ENCODE measurements at regions not wholly inside any gene's neighbourhood (a gene's known extent, or its start where the extent isn't known, plus 50 kb on each side); places are given as distances from the start of the nearest gene placed in this dataset.
"Not testable (repeated sequence)": the region's sequence is repeated elsewhere in the genome, so short reads cannot be mapped to it uniquely, and the experiment has no call there.

DNA sequence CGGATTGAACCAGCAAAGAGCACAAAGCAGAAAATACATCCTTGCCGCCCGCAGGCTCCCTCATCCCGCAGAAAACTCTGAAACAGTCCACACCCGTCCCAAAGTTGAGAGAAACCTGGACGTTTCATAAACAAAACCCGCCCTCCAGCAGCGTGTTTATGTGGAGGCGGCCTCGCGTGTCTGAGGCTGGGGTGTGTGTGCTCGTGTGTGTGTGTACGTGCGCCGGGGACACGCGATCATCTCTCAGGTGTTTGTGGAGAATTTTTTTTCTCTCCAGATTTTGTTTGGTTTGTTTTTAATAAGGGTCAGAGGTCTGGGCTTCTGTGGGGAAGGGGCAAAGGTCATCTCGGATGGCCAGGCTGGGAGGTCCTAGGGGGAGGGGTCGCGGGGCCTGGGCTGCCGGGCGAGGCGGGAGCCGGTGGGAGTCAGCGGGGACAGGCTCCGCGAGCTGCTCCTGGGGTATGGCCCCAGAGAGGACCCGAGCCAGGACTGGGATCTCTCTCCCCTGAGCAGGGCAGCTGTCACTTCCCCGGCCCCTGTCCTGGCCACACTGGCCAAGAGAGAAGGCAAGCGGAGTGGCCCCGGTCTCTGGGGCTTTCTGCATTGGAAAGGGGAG is 206.4 kb downstream of the C9orf50 start:
- no peaks in the 10 kb centered on the region for H3K36me3 ChIP-seq (replicated peaks; ENCODE audit: control insufficient read depth, insufficient read depth, low read length)
- peak; percentile 86 for DNase-seq
- H3K27me3 ChIP-seq (ENCODE audit: control insufficient read depth, insufficient read depth, low read length), result no peaks in the 10 kb centered on the region; the same call in 1 of the 2 replicates
- H3K4me3 ChIP-seq (ENCODE audit: insufficient read depth, low read depth, low read length), result peak overlapping the region; percentile 50

DNA sequence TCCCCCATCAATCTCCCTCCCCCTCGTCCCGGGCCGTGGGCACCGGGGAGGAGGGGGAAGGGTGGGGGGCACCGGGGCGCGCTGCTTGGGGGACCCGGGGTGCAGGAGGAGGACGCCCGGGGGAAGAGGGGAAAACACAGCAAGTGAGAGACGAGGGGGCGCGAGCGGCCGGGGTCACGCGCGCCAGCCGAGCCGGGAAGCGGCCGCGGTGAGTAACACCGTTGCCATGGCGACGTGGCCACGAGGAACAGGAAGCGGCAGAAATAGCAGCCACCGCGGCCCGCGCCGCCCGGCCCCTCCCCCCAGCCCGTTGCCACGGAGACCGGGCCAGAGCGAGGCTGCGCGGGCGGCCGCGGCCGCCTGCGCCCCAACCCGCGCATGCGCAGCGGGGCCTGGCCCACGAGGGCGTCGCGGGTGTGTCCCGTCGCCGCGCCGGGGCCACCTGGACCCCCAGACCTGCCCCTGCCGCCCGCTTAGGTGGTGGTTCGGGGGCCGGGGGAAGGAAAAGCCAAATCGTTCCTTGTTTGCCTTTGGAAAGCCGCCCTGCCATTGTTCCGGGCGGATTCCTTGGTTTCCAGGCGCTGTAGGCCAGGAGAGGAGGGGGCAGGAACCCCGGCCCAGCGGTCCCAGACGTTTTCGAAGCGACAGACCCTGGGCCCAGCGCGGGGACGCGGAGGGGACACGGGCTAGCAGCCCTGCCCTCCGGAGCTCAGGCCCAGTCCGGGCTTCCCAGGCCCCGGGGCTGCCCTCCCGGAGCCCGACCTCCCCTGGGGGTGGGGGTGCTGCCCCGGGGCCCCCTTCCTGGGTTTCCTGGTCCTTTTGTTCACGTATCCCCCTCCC is 207.1 kb downstream of the C9orf50 start:
- Histone ChIP-seq H3K4me3 (ENCODE audit: insufficient read depth, low read depth, low read length) (peak overlapping the region; percentile 50), H3K36me3 (replicated peaks; ENCODE audit: control insufficient read depth, insufficient read depth, low read length) (no peaks in the 10 kb centered on the region), H3K27me3 (ENCODE audit: control insufficient read depth, insufficient read depth, low read length) (no peaks in the 10 kb centered on the region; the same call in 1 of the 2 replicates)
- peak; percentile 99 for DNase-seq

DNA sequence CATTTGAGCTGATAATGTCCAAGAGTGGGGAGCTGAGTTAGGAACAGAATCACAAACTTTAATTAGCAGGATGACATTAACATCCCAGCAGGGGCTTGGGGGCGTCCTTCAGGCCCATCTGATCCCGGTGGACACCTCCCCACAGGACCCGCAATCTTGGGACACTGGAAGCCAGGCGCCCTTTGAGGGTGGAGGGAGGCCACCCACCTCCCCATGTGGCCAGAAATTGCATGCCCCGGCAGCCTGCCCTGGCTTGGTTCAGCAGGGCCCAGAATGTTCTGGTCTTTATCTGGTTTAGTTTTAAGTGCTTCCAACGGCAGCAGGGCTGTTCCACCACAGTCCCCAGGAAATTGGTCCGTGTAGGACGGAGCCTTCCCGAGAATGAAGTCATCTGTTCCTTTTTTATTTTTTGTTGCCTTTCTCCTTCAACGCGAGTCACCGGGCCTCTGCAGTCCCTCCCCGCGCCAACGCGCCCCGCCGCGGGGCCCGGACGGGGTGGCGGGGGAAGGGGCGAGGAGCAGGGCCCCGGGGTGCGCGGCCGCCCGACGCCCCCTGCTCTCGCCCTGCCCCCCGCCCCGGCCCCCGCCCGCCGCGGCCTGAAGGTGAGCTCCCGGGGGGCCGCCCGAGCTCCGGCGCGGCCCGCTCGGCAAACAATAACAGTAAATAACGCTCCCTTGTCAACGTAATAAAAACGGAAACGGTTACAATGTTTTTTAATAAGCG is 207.9 kb downstream of the C9orf50 start:
- Histone ChIP-seq H3K27me3 (ENCODE audit: control insufficient read depth, insufficient read depth, low read length) (no peaks in the 10 kb centered on the region; the same call in 1 of the 2 replicates), H3K4me3 (ENCODE audit: insufficient read depth, low read depth, low read length) (peak overlapping the region; percentile 39), H3K36me3 (replicated peaks; ENCODE audit: control insufficient read depth, insufficient read depth, low read length) (no peaks in the 10 kb centered on the region)
- no peak for DNase-seq

DNA sequence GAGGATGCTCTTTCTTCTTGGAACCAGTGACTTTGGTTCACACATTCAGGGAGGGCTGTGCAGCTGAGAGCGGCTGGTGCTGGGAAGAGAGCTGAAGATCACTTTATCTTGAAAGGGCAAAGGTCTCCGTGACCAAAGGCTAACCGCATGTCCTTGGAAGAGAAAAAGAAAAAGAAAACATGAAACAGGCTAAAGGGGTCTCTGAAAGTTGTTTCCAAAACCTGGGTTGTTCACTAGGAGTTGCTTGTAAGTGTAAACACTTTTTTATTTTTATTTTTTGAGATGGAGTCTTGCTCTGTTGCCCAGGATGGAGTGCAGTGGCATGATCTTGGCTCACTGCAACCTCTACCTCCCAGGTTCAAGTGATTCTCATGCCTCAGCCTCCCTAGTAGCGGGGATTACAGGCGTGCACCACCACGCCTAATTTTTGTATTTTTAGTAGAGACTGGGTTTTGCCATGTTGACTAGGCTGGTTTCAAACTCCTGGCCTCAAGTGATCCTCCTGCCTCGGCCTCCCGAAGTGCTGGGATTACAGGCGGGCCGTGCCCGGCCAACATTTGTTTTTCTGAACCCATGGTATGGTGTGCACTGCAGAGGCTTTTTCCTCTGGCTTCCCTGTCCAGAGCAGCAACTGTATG is 208.6 kb downstream of the C9orf50 start:
- H3K4me3 ChIP-seq (ENCODE audit: insufficient read depth, low read depth, low read length); DNase-seq; H3K27me3 ChIP-seq (ENCODE audit: control insufficient read depth, insufficient read depth, low read length); H3K36me3 ChIP-seq (replicated peaks; ENCODE audit: control insufficient read depth, insufficient read depth, low read length): not testable (repeated sequence)

DNA sequence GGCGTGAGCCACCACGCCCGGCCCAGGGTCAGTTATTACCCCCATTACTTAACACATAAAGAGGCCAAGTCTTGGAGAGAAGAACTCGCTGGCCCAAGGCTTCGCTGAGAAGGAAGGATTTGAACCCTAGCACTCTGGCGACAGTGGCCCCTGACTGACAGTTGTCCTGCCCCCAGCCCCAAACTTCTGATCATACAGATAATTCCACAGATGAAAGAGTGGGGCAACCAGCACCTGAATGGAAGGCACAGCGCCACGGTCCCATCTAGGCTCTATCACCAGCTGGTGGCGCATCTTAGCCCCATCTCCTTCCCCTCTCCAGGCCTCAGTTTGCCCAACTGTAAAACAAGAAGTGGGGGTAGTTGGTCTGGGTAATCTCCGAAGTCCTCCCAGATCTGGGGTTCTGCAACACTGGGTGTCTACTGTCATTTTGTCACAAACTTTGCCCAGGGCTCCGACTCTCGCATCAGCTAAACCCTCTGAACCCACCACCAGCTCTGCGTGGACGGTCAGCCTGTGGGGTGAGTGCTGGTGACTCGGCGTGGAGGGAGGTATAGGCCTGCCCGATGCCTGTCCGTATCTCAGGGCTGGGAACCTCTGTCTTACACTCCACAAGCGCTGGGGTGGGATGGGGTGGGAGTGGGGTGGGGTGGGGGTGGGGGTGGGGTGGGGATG is 209.3 kb downstream of the C9orf50 start:
- Histone ChIP-seq H3K27me3 (ENCODE audit: control insufficient read depth, insufficient read depth, low read length) (no peaks in the 10 kb centered on the region; the same call in 1 of the 2 replicates), H3K36me3 (replicated peaks; ENCODE audit: control insufficient read depth, insufficient read depth, low read length) (no peaks in the 10 kb centered on the region)
- DNase-seq, result peak; percentile 18

DNA sequence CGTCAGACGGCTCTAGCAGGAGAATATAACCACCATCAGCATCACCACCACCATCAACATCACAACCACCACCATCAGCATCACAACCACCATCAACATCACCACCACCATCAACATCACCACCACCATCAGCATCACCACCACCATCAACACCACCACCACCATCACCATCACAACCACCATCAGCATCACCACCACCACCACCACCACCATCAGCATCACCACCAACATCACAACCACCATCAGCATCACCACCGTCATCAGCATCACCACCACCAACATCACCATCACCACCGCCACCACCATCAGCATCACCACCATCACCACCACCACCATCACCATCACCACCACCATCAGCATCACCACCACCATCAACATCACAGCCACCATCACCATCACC is 210.7 kb downstream of the C9orf50 start:
- Histone ChIP-seq H3K27me3 (ENCODE audit: control insufficient read depth, insufficient read depth, low read length) (no peaks in the 10 kb centered on the region; the same call in 1 of the 2 replicates), H3K4me3 (ENCODE audit: insufficient read depth, low read depth, low read length) (no peak overlapping the region), H3K36me3 (replicated peaks; ENCODE audit: control insufficient read depth, insufficient read depth, low read length) (no peaks in the 10 kb centered on the region)
- no peak for DNase-seq

More for the DNA sequence above, 209.3 kb downstream of the C9orf50 start:
- H3K4me3 ChIP-seq (ENCODE audit: insufficient read depth, low read depth, low read length), result no peak overlapping the region

DNA sequence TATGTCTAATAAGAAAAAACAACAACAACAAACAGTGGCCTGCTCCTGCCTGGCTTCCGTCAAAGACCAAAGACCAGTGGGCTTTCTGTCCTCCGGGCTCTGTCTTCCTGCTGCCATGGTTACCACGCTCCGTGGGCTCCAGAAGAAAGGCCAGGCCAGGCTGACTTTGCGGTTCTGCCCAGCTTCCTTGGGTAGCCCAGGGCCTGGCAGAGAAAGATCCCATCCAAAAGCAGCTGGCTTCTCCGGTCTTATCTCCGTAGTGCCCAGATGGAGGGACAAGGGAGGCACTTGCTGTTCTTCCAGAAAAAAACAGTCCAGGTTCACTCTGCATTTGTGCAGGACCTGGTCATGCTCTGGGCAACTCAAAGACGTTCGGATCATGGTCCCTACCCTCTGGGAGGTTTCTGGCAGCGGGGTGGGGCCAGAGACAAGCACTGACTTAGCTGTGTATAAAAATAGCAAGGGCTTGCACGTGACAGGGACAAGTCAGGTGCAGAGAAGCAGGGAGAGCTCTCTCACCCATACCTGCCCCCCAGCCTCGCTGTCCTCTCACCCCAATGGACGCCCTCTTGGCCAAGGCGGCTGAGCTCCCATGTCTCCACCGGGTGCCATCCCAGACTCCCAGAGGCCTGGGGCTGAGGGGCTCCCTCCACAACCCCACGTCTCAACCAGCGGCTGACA is 212.2 kb downstream of the C9orf50 start:
- peak; percentile 39 for DNase-seq
- no peaks in the 10 kb centered on the region for H3K36me3 ChIP-seq (replicated peaks; ENCODE audit: control insufficient read depth, insufficient read depth, low read length)
- H3K4me3 ChIP-seq (ENCODE audit: insufficient read depth, low read depth, low read length), result no peak overlapping the region
- no peaks in the 10 kb centered on the region for H3K27me3 ChIP-seq (ENCODE audit: control insufficient read depth, insufficient read depth, low read length)

DNA sequence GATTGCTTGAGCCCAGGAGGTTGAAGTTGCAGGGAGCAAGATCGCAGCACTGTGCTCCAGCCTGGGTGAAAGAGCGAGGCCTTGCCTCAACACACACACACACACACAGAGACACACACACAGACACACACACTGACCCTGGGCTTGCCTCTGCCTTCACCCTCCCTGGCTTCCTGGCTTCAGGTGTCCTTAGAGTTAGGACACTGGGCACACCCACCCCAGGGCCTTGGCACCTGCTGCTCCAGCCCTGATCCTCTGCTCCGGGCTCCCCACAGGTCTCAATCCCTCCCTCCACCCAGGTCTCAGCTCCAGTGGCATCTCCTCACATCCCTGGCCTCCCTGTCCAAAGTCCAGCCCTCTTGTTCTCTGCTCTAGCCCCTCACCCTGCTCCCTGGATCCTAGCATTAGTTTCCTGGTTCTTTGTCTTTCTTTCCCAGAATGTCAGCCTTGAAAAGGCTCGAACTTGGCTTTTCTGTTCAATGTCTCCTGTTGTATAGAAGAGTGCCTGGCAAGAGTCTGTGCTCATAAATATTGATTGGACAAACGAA is 212.9 kb downstream of the C9orf50 start:
- Histone ChIP-seq H3K4me3 (ENCODE audit: insufficient read depth, low read depth, low read length) (no peak overlapping the region), H3K27me3 (ENCODE audit: control insufficient read depth, insufficient read depth, low read length) (no peaks in the 10 kb centered on the region), H3K36me3 (replicated peaks; ENCODE audit: control insufficient read depth, insufficient read depth, low read length) (no peaks in the 10 kb centered on the region)
- peak; percentile 22 for DNase-seq

- no peaks in the 10 kb centered on the region for H3K36me3 ChIP-seq (replicated peaks; ENCODE audit: control insufficient read depth, insufficient read depth, low read length)
- DNase-seq, result peak; percentile 73
- H3K4me3 ChIP-seq (ENCODE audit: insufficient read depth, low read depth, low read length), result no peak overlapping the region
- H3K27me3 ChIP-seq (ENCODE audit: control insufficient read depth, insufficient read depth, low read length), result no peaks in the 10 kb centered on the region
Measured at GRCh38 chr9:129406278-129407225, 214.3 kb downstream of the C9orf50 start.

DNA sequence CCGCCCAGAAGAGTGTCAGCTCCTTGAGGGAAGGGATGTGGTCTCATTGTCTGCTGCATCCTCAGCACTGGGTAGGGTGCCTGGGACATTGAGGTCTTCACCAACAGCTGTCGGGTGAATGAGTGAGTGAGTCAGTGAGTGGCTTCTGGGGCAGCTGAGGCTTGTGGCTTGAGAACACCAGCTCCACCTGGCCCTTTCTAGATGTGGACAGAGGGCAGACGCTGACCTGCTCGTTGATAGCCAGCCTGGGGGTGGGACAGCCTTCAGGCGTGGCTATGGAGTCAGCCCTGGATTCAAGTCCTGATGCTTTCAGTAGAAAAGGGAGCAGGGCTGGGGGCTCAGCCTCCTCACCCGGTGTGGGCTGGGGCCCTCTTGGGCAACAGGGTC is 215.1 kb downstream of the C9orf50 start:
- H3K27me3 ChIP-seq (ENCODE audit: control insufficient read depth, insufficient read depth, low read length), result no peaks in the 10 kb centered on the region
- DNase-seq, result no peak
- no peaks in the 10 kb centered on the region for H3K36me3 ChIP-seq (replicated peaks; ENCODE audit: control insufficient read depth, insufficient read depth, low read length)

GRCh38 chr9:129405089-129405826 is 215.6 kb downstream of the C9orf50 start:
- Histone ChIP-seq H3K27me3 (ENCODE audit: control insufficient read depth, insufficient read depth, low read length) (no peaks in the 10 kb centered on the region), H3K4me3 (ENCODE audit: insufficient read depth, low read depth, low read length) (no peak overlapping the region), H3K36me3 (replicated peaks; ENCODE audit: control insufficient read depth, insufficient read depth, low read length) (no peaks in the 10 kb centered on the region)
- DNase-seq, result peak; percentile 62

More for the DNA sequence above, 215.1 kb downstream of the C9orf50 start:
- H3K4me3 ChIP-seq (ENCODE audit: insufficient read depth, low read depth, low read length), result no peak overlapping the region

- peak; percentile 43 for DNase-seq
- no peaks in the 10 kb centered on the region for H3K27me3 ChIP-seq (ENCODE audit: control insufficient read depth, insufficient read depth, low read length)
- H3K36me3 ChIP-seq (replicated peaks; ENCODE audit: control insufficient read depth, insufficient read depth, low read length), result no peaks in the 10 kb centered on the region
- no peak overlapping the region for H3K4me3 ChIP-seq (ENCODE audit: insufficient read depth, low read depth, low read length)
Measured at GRCh38 chr9:129404621-129405020, 216.3 kb downstream of the C9orf50 start.

Measured in H7 (cell line).